NCI-H345 (cell line): ENCODE measurements at regions not wholly inside any gene's neighbourhood (a gene's known extent, or its start where the extent isn't known, plus 50 kb on each side); places are given as distances from the start of the nearest gene placed in this dataset.
"Not testable (repeated sequence)": the region's sequence is repeated elsewhere in the genome, so short reads cannot be mapped to it uniquely, and the experiment has no call there.

Experiments used
- DNase-seq: peaks from one replicate; lab custom pipeline; 2025; lab: John Stamatoyannopoulos, UW

DNA sequence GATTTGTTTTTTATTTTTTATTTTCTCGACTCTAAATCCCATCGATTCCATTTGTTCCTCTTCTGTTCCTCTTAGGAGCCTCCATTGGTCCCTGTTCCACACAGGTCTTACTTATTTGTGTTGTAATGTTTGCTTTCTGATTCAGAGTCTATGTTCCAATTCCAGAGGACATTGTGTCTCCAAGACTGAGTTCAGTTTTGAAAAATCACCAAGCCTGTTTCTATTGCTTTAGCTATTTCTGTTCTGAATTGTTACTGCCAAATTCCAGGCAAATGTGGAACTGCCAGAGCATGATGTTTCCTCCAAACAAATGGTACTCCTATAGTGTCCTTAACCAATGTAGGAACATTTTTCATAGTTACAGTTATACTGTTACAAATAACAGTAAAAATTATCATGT, 270.9 kb upstream of the SPTLC3 start:
- no peak for DNase-seq

DNA sequence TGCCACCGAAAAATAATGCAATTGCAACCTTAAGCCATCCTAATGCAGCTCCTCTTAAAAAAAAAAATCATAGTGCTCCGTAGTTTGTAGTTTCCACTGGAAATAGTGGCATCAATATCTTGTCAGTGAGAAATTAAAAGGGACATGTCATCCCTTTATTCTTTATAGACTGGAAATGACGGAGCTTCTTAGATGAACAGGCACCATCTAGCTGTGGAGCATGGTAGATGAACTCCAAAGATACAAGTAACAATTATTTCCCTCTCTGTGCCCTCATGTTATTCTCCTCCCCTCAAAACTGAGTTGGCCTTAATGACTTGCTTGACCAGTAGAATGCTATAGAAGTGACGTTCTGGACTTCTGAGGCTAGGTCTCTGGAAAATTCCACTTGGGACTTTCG, 268.1 kb upstream of the SPTLC3 start:
- no peak for DNase-seq

DNA sequence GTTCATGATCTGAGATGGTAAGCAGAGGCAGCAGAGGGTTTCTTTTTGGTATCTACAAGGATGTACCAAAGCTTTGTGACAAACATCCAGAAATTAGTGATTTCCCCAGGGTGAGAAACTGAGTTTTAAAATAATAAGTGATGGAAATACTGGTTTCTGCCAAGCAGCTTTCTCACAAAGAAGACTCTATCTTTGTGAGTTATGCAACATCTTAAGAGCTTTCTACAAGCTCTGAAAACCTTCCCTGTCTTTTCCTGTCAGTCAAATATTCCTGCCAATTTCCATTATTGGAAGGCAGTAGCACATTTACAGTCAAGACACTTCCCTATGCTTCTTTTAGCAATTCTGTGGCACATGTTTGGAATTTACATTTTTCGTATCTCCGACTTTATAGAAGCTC, 264.7 kb upstream of the SPTLC3 start:
- DNase-seq: no peak

DNA sequence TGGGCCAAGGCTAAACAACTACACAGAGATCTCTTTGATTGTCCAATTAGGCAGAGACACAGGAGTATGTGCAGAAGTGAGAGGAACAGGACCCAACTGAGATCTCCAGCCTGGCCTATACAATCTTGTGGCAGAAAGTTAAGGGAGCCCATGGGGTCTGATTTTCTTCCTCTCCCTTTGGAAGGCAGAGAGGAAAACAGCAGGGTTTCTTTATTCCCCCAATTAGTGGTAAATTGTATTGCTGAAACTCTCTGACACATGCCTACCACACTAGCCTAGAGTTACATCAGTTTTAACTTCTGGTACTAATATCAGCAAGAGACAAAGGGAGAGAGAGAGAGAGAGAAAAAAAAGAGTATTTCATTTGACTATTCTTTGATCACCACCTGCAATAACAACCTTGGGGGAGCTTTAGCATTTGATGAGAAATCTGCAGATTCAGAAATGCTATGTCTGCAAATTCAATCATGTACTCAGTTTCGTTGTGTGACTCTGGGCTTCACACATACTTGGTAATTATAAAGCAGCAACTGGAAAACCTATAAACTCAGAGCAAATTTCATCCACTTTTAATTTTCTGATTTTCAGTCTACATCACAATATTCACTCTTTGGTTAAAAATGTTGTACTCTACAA, 260.3 kb upstream of the SPTLC3 start:
- no peak for DNase-seq

DNA sequence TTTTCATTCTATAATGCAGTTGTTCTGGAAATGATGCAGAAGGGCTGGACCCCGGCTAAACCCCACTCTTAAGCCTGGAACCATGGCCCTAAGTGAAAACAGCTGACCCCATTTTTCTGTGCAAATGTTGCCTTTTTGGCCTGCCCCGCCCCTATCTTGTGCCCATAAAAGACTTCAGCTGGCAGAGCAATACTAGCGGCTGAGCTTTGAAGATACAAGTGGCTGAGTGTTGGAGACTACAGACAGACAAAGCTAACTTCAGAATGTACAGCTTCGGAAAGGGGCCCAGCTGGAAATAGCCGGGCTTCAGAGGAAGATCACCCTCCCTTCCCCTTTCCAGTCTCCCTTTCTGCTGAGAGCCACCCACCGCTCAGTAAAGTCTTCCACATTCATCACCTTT, 258.6 kb upstream of the SPTLC3 start:
- DNase-seq: no peak

DNA sequence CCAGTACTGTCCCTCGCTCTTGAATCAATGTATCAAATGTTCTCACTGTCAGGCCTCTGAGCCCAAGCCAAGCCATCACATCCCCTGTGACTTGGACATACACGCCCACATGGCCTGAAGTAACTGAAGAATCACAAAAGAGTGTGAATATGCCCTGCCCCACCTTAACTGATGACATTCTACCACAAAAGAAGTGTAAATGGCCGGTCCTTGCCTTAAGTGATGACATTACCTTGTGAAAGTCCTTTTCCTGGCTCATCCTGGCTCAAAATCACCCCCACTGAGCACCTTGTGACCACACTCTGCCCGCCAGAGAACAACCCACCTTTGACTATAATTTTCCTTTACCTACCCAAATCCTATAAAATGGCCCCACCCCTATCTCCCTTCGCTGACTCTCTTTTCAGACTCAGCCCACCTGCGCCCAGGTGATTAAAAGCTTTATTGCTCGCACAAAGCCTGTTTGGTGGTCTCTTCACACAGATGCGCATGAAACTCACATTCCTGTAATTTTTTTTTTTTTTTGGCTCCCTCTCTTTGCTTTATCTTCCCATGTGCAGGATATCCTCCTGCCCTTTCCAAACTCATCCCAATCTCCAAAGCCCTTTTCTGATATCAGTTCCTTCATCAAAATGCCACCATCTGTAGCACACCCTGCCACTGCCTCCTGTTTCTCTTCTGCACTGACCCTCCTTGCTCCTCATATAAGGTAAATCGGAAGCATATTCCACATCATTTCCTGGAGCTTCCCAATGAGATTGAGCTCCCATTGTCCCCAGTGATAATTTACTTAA, 255.7 kb upstream of the SPTLC3 start:
- DNase-seq: not testable (repeated sequence)

DNA sequence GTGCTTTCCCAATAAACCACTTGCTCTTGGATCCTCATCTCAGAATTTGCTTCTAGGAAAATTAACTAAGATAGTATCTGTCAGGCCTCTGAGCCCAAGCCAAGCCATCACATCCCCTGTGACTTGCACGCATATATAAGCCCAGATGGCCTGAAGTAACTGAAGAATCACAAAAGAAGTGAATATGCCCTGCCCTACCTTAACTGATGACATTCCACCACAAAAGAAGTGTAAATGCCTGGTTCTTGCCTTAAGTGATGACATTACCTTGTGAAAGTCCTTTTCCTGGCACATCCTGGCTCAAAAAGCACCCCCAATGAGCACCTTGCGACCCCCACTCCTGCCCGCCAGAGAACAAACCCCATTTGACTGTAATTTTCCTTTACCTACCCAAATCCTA, 255.0 kb upstream of the SPTLC3 start:
- DNase-seq: not testable (repeated sequence)

DNA sequence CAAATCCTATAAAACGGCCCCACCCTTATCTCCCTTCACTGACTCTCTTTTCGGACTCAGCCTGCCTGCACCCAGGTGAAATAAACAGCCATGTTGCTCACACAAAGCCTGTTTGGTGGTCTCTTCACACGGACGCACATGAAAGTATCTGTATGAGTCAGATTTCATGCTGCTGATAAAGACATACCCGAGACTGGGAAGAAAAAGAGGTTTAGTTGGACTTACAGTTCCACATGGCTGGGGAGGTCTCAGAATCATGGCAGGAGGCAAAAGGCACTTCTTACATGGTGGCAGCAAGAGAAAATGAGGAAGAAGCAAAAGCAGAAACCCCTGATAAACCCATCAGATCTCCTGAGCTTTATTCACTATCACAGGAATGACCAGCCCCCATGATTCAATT, 249.3 kb upstream of the SPTLC3 start:
- DNase-seq: not testable (repeated sequence)

DNA sequence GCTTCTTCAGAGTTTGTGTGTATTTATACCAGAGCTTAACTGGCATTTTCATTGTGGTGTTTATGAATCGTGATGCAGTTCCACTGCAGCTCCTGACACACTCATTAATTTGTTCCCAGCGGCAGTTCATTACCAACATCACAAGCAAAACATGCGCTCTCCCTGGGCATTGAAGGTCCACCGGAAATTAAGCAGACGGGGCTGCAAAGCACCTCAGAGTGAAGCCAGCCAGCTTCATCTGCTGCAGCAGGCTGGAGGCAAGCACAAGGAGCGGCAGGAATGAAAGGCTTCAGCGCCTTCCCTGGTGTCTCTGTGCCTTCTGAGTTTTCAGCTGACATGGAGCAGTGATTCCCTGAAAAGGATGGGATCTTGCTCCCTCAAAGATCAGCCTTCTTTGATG, 246.0 kb upstream of the SPTLC3 start:
- no peak for DNase-seq

DNA sequence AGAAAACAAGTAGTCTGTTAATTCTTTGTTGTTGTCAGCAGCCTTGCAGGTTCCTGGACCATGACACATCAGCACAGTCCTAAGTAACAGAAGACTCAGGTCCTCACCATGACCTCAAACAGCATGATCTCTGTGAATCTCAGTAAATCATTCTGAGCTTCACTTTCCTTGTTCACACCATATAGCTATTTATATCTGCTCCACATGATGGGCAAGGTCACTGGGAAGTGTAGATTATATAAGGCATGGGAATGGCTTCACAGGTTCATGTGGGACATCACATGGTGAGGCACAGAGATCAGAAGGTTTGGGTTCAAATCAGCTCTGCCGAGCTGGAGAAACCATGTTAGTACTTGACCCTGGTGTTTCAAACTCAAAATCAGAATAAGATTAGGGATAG, 245.4 kb upstream of the SPTLC3 start:
- no peak for DNase-seq

DNA sequence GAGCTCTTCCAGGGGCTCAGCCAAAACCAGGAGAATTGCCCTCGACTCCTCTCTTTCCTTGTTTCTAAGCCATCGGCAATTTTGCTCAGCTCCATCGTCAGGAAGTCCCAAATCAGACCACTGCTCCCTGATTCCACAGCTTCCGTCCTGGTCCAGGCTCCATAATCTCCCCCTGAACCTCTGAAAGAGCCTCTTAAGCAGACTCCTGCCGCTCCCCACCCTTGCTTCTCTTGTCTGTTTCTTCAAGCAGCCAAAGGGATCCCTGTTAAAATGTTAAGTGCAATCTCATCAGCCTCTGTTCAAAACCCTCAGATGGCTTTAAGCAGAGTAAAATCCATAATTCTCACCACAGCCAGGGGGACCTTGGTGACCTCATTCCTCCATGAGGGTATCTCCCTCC, 244.7 kb upstream of the SPTLC3 start:
- no peak for DNase-seq

DNA sequence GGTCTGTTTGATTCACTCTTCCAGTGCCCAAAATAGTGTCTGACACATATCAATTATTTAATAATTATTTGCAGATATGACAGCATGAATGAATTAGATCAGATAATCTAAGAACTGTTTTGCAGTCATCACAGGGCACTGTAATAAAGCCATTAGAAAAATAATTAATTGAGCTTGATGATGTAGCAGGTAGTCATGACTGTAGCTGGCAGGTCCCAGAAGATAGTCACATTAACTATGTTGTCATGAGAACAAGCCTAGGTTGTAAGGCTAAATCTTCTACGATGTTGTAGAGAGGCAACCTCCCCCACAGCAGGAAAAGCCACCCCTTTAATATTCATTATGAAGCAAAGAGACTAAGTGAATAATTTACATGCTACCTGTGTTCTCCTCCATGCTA, 243.9 kb upstream of the SPTLC3 start:
- DNase-seq: no peak

DNA sequence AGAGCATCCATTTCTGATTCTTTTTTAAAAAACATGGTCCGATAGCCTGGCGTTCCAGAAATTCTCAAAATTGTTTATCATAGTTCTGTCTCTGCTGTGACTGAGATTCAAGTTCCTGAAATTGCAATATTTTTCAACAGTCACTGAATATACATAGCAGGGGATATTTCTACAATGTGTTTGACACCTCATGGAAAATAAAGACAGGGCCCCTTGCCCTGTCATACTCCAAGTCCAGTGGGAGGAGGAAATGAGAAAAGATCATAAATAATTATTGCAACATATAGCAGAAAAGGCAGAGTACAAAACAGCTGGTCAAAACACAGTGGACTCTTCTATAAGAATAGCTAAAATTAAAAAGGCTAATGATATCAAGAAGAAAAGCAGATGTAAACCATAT, 234.8 kb upstream of the SPTLC3 start:
- DNase-seq: no peak

DNA sequence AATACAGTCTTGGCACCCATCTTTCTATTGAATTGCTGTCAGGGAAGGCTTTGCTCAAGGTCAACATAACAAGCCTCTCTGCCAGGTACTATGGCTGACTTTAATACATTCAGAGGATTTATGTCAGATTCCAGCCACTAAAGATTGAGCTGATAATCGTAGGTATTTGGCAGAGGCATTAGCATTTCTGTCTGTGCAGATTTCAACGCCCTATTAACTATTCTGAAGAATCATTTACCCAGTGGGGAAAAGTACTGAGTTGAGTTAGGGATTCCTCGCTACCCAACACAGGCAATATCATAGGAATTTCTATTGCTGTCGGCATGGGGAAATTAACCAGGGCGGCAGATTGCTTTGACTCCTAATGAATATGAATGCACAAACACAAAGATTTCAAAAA, 233.7 kb upstream of the SPTLC3 start:
- DNase-seq: no peak

DNA sequence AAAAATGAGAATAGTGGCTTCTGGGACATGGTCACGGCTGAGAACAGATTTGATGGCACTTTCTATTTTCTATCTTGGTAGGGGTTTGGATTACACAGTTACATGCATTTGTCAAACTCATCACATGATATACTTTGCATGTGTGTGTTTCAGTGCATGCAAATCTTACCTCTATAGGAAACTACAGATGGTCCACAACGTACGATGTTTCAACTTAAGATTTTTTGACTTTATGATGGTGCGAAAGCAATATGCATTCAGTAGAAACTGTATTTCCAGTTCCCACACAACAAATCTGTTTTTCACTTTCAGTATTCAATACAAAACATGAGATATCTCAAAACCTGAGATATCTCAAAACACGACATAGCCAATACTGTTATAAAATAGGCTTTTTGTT, 231.8 kb upstream of the SPTLC3 start:
- DNase-seq: no peak

DNA sequence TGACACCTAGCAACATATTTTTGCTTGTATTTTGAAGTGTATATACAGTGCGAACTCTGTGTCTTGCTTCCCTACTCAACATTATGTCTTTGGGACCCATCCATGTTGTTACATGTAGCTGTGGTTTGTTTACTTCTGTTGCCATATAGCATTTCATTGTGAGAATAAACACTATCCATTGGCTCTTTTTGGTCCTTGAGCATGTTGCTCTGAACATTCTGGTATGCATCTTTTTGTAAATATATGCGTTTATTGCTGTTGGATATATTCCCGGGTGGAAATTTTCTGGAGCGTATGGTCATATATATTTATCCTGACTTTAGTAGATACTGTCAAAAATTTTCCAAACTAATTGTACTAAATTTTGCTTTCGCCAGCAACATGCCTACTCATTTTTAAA, 222.5 kb upstream of the SPTLC3 start:
- no peak for DNase-seq

DNA sequence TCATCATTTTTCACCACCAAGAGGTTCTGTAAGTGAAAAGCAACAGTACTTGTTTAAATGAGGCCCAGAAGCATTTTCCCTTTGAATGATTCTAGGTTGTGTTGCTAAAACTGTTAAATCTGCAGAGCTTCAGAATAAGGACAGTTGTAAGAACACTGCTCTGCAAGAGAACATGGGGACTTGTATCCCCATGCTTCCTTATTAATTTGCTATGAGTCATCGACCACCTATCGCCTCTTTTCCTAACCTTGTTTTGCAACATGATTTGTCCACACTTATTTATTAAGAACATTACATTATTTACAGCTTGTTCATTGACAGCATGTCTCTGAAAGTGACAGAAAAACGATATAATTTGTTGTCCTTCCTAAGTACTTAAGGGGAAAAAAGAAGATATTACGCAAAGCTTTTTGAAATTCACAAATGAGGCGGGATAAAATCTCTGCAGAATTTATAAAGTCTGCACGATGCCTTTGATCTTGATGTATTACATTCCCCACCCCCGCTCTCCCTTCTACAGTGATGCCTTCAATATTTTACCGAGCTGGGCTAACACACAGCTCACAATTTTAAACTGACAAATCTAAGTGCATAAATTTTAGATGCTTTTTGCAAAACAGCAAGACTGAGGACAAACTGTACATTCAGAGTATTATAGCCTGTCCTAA, 220.0 kb upstream of the SPTLC3 start:
- no peak for DNase-seq

DNA sequence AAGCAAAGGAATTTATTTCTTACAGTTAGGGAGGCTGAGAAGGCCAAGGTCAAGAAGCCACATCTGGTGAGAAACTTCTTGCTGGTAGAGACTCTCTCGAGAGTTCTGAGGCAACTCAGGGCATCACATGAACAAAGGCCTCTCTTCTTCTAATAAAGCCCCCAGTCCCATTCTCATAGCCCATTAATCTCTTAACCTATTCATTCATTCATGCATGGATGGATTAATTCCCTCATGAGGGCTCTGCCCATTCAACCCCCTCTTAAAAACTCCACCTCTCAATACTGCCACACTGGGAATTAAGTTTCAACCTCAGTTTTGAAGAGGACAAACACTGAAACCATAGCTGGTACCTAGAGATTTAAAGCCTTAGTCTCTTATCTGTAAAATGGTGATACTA, 217.9 kb upstream of the SPTLC3 start:
- DNase-seq: no peak

DNA sequence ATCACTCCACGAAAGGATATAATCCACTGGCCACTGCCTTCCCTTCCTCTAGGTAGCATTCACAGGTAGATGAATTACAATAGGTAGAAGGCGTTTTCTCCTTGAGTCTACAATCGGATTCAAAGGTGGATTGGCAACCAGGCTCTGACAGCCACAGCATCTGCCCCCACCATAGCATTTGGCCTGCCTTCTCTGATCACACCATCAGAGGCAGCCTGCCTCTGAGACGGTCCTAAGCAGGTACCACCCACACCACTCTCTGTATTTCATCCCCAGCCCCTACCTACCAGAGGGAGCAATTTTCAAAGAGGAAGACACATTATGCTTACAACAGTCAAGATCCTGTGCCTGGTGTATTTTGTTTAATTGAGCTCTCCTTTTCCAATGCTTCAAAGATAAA, 210.5 kb upstream of the SPTLC3 start:
- no peak for DNase-seq

DNA sequence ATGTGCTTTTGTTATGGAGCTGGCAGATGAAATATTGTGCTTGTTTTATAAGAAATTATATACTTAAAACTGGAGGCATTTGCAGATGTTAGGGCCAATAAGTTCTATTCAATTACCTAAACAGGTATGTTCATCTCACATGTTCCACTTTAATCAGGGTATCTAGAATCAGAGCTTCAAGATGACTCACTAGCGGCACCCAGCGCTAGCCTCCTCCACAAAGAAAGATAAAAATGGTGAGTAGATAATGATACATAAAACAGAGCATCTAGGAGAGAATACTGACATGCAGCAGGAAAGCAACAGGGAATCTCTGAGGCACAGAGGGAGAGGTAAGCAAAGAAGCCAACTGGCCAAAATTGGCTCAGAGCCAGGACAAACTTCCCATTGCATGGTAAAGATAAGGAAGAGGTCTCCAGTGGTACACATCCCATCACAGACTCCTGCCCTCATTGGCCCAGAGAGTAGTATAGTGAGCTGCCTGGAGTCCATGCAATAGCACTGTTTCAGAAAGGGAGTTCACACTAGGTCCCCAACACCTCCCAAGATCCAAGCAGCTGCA, 200.7 kb upstream of the SPTLC3 start:
- no peak for DNase-seq

DNA sequence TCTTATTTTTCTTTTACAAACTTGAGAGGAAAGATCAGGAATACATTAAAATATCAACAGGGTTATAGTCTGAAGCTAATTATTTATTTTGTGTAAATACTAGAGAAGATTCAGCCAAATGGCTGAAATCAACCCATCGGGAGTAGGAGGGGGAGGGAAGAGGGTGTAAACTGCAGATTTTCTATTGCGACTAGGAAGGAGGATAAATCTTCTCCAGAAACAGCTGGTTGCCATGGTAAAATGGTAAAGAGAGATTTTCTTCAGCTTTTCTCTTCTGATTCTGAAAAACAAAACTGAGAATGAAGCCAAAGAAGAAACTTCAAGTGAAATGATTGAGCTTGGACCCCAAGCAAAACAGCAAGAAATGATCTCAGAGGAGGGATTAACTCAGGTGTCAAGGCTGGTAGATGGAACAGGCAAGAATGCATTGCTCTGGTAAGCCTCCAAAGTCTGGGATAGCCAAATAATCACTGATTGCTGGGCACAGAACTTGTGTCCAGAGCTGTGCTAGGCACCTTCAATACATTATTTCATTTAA, 193.5 kb upstream of the SPTLC3 start:
- no peak for DNase-seq

DNA sequence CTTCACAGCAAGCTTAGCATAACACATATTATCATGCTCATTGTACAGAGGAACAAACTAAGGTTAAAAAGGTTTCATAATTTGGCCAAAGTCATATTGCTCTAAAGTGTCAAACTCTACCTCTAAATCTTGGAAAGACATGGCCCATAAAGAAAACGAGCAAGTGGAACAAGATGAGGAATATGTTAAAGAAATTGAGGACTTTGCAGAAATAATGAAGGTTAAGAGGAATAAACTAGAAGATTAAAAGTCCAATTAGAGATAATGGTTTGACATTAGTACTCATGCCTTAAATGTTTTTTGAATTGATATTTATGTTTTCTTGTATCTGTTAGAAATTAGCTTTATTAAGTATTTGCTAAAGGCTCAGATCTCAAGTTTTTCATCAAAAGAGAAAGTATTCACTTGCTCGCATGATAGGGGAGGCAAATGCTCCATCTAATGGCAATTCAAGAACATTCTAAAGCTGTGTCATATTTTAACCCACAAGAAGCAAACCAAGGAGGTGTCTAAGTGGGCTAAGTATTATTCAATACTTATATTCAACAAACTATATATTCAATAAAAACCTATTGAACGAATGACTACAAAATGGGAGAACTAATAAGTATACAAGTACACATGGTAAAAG, 192.9 kb upstream of the SPTLC3 start:
- DNase-seq: no peak
